ENCODE measurements at regions not wholly inside any gene's neighbourhood (a gene's known extent, or its start where the extent isn't known, plus 50 kb on each side); places are given as distances from the start of the nearest gene placed in this dataset.

GRCh38 chr3:117647435-117647834, 937.9 kb downstream of the TUSC7 start:
- no peak for TF ChIP-seq PBX3 (IDR thresholded peaks at IDR 0.05)
- no peak for TF ChIP-seq RAD21 (IDR thresholded peaks at IDR 0.05; ENCODE audit: low read length)
- no peak for TF ChIP-seq SIN3A (IDR thresholded peaks at IDR 0.05; ENCODE audit: borderline replicate concordance, low read depth, low read length)
- TF ChIP-seq TCF12 (IDR thresholded peaks at IDR 0.05): no peak
- no peak for TF ChIP-seq REST (IDR thresholded peaks at IDR 0.05; ENCODE audit: low read depth, low read length)
- TF ChIP-seq MXI1 (IDR thresholded peaks at IDR 0.05; ENCODE audit: low read depth, low read length): no peak
- no peak for TF ChIP-seq CTCF (IDR thresholded peaks at IDR 0.05)
- no peak for TF ChIP-seq GABPA (IDR thresholded peaks at IDR 0.05; ENCODE audit: low read depth)
- no peak for TF ChIP-seq JUND (IDR thresholded peaks at IDR 0.05)
- no peak for TF ChIP-seq USF1 (IDR thresholded peaks at IDR 0.05; ENCODE audit: borderline replicate concordance, low read depth)
- TF ChIP-seq EP300 (IDR thresholded peaks at IDR 0.05; ENCODE audit: borderline replicate concordance in 1 of 2, low read depth in 1 of 2, low read length in 1 of 2): no peak
- TF ChIP-seq EZH2phosphoT487 (IDR thresholded peaks at IDR 0.05; ENCODE audit: borderline replicate concordance, low read depth): no peak
